Left renal pelvis (tissue), 4 donors: ENCODE measurements at regions not wholly inside any gene's neighbourhood (a gene's known extent, or its start where the extent isn't known, plus 50 kb on each side); places are given as distances from the start of the nearest gene placed in this dataset.

Experiments
- DNase-seq, 4 donors: peaks; one replicate each; pipeline ENCODE4 v3.0.0-alpha.2; 2013; ENCODE audit warnings: low read depth in 4 of 4, low spot score in 3 of 4

DNA sequence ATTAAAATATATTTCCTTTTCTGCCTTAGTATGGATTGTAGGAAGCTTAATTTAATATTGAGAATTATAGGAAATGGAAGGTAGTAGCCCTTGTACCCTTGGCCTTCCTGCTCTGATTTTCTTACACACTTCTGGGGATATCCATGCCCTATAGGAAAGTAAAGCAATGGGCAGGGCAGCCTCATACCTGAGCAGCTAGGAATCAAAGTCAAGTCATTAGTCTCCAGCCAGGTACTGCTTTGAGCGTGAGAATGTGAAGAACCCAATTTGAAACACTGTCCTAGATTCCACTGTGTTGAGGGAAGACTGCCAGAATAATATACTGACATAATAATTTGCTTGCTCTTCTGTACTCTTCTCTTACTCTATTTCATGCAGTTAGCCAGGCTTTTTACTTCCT, 51.0 kb upstream of the L3MBTL3 start:
- DNase-seq: no peak

GRCh38 chr6:129966125-129966524, 52.3 kb upstream of the L3MBTL3 start:
- DNase-seq: no peak

DNA sequence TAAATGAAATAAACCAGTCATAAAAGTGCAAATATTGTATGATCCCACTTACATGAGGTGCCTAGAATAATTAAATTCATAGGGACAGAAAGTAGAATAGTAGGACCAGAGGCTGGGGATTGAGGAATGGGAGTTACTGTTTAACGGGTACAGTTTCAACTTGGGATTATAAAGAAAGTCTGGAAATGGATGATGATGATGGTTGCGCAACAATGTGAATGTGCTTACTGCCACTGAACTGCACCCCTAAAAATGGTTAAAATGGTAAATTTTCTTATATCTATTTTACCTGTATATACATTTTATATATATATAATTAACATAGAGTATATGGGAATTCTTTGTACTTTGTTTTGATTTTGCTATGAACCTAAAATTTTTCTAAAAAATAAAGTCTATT, 53.3 kb upstream of the L3MBTL3 start:
- no peak for DNase-seq

GRCh38 chr6:129959358-129959930, 58.9 kb upstream of the L3MBTL3 start:
- no peak for DNase-seq

- DNase-seq: no peak
These were observed 60.2 kb upstream of the L3MBTL3 start for GRCh38 chr6:129957941-129958898.

GRCh38 chr6:129955584-129955983, 62.8 kb upstream of the L3MBTL3 start:
- DNase-seq: no peak

DNA sequence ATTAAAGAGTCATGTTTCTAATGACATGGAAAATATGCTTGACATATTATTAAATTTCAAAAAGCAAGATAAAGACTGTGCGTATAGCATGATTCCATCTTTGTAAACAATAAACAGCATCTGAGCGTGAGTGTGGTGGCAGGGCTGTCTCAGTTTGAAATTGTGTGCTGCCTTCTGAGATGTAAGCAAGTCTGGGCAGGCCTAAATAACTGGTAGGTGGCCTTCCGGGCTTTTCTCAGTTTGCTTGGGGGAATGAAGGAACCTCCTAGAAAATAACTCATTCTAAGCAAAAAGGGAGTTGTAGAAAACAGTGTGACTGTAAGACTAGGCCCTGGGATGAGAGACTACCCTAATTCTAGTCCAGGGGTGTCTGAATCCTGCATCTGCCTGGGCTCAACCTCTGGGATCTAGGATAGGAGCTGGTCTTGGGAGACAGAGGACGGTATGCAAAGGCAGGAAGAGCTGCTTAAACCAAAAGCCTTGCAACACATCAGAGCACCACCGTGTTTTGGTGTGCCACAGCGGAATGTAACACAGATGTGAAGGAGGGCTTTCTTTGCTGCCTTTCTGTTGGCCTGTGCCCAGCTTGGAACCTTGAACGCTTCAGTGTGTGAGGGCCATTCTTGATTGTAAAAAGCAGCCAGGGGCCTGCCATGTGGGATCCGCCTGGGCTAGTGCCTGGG, 63.5 kb upstream of the L3MBTL3 start:
- no peak for DNase-seq

DNA sequence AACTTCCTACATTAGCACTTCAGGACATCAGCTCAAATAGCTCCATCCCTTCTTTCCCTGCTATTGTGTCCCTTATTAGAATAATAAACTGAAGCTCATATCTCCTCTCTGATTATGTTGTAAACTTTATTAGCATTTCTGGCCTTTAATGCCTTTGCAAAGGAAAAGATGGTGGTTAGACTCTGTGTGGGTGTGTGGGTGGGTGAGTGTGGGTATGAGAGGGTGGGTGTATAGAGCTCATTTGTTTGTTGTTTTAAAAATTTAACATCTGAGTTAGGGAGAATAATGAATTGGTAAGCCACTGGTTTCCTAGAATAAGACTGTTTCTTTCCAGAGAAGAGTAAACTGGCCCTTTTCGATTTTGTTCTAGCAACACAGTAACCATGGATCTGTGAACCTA, 70.6 kb upstream of the L3MBTL3 start:
- DNase-seq: no peak

DNA sequence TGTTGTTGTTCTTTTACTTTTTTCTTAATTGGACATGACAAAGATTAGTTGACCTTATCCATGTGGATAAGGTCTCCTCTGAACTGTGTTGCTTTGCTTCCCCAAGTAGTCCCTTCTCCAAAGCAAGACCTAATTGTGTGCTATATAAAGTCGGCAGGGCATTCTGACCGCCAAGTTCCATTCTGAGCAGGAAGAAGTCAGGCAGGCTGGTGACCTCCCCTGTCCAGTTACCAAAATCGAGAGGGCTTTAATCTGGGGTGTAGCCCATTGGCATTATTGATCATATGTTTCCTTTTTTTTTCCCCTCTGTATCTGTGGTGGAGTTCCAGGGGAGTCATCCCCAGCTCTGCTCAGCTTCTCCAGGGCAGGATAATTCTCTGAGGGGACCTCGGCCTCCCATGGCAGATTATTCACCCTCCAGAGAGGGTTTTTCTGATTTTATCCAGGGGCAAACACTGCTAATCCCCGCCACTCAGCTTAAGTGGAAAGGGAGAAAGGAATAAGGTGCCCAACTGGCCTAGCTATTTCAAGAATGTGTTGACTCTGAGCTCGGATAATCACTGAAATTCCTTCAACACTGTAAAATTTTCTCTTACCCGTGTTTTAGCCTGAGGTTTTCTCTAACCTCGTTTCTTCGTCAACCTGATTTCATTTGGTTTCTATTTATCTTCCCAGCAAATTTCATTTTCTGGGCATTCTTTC, 71.8 kb upstream of the L3MBTL3 start:
- DNase-seq: no peak

GRCh38 chr6:129943637-129944271, 74.6 kb upstream of the L3MBTL3 start:
- DNase-seq: no peak

- DNase-seq: no peak
These were observed 77.8 kb upstream of the L3MBTL3 start for GRCh38 chr6:129940454-129941195.

DNA sequence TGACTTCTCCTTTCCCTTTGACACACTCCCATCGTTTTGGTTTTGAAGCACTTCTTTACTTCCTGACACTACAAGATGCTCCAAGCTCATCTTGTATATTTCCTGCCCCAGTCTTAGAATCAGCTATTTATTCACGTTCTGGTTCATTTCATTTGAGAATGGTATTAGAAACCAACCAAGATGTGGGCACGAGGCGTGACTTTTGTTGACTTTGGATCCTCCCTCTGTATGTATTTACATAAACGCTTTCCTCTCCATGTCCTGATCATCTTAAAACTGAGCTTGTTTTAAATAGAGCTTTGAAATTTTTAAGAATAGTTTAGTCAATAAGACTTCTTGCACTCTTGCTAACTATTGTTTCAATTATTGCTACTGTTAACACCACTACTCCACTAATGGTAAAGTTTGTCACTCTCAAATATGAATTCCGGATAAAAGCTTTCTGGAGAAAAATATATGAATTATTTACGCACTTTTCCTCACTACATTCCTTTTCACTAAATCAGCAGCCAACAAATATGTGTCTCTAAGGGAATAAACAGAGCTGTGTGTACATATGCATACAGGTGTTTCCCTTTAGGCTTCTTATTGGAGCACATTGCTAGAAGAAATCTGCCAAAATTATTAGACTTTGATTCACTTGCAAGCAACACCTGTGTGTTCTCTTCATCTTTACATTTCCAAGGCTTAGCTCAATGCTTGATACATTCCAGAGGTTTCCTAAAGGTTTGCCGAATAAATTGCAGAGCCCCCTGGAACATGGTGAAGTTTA, 77.3 kb upstream of the TMEM244 start:
- DNase-seq: no peak

- peak in 1 of 4 donors; percentile 6 for DNase-seq
These were observed 75.4 kb upstream of the TMEM244 start for GRCh38 chr6:129936329-129937165.

DNA sequence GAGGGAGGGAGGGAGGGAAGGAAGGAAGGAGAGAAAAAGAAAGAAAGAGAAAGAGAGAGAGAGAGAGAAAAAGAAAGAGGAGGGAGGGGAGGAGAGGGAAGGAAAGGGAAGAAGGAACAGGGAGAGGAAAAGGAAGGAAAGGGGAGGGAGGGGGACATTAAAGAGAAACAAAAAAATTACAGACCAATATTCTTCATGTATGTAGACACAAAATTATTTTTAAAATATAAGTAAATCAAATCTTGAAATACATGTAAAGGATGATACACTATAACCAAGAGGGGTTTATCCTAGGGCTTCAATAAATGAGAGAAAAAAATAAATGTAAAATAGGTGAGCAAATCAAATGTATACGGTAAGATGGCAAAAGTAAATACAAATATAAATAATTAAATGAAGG, 71.2 kb upstream of the TMEM244 start:
- no peak for DNase-seq

GRCh38 chr6:129929433-129929832, 68.3 kb upstream of the TMEM244 start:
- no peak for DNase-seq

DNA sequence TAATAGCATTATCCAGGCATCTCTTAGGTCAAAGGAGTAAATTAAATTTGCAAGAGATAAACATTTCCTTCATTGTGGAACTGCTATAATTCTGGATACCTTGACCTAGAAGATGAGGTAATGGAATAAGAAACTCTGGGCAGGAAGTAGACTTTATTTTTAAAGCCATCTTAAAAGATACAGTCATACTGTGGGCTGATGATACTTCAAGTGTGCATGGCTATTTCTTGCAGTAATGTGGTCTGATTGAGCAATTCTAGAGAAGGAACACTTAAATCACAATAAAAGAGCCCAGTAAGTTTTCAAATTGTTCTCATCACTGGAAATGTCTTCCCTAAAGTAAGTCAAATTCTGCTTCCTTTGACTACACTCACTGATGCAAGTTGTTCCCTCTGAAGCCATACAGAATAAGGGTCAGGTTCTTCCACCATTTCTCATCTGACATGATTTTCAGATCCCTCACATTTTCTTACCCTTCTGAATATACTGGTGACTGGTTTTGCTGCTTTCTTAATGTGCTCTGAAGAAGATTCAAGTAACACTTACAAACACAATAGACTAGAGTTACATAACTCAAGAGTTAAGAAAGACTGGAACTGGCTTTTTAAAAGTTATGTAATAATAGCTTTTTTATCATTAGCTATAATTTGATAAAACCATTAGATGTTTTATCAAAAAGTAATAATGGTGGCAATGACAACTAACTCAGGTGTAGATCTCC, 62.6 kb upstream of the TMEM244 start:
- DNase-seq: no peak

DNA sequence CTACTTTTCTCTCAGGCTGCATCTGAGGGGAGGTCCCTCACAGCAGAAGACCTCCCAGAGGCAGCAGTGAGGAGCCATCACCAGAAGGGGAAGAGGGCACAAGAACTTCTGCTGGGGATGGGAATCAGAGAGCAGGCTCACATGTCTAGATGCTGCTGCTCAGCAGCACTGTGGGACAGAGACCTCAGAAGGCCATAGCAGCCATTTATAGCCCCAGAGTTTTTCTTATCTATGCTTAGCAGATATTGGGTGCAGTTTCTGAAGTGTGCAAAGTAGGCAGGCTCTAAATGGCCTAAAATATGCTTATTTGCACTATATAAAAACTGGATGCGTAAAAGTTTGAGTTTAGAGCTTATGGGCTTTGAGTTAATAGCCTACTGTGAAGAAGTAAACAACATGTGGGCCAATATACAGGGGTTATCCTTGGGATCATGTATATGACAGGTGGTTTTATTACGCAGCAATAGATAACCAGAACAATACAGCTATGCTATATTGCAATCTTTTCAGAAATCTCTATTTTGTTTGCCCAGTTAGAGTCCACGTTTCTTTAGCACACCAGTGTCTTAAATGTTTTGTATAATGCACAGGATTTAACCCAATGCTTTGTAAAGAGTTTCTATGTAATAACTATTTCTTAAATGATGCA, 60.2 kb upstream of the TMEM244 start:
- DNase-seq: no peak
